Esophagus squamous epithelium (tissue), 4 donors: ENCODE measurements at regions not wholly inside any gene's neighbourhood (a gene's known extent, or its start where the extent isn't known, plus 50 kb on each side); places are given as distances from the start of the nearest gene placed in this dataset.

Experiments
- CTCF ChIP-seq, 6 experiments: fragments of 450-650 bp in 4 of 6; fragments of 200-600 bp in 2 of 6; sonication (generic) in 2 of 6; IDR thresholded peaks; one replicate each; pipeline ENCODE4 v1.5.1; 2016 to 2019; ENCODE audit warnings: antibody characterized with exemption in 6 of 6, mild to moderate bottlenecking in 4 of 6, moderate library complexity in 4 of 6
- POLR2A ChIP-seq, 4 donors: fragments of 450-650 bp; IDR thresholded peaks; one replicate each; pipeline ENCODE4 v1.6.1; 2017; ENCODE audit warnings: antibody characterized with exemption in 4 of 4, mild to moderate bottlenecking in 4 of 4, moderate library complexity in 3 of 4

- no peak for TF ChIP-seq CTCF (IDR thresholded peaks at IDR 0.05)
- no peak for TF ChIP-seq POLR2A (IDR thresholded peaks at IDR 0.05)
Measured at GRCh38 chr6:114690625-114691024, 347.8 kb upstream of the HS3ST5 start.
